ENCODE measurements at regions not wholly inside any gene's neighbourhood (a gene's known extent, or its start where the extent isn't known, plus 50 kb on each side); places are given as distances from the start of the nearest gene placed in this dataset.

DNA sequence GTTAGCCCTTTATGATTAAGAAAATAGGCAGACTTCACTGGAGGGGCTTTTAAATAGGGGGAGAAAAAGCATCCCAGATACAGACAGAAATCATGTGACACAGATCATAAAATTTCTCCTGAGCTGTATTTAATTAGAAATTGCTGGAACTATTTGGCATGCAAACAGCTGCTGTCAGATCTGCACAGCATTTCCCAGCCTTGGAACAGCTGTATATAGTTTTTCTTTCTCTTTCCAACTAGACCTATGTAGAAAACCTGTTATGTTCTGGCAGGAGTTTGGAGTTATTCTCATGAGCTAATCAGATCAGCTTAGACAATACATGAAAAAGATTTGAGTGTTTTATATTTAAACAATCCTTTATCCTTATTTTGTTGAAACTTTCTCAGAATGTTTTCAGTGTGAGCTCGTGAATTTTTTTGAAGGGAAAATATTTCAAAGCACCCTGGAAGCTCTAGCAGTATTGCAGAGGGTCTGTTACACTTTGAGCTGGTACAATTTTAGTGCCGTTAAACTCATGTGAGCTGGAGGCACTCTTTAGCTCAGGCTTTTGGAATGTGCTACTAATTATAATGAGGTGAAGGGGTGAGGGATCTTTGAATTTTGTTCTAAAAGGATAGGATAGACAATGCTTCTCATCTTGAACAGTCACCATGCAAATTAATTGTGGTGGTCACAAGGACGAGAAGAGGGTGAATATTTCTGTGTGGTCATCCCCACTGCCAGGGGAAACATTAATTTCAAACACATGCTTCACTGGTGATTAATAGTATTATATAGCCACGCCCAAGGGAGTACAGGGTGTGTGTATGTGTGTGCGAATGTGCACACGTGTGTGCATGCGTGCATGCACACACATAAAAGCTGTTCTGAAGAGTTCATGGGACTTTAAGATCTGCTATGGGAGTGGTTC is 239.4 kb upstream of the FBXL7 start:
- TF ChIP-seq, protein P1, sequence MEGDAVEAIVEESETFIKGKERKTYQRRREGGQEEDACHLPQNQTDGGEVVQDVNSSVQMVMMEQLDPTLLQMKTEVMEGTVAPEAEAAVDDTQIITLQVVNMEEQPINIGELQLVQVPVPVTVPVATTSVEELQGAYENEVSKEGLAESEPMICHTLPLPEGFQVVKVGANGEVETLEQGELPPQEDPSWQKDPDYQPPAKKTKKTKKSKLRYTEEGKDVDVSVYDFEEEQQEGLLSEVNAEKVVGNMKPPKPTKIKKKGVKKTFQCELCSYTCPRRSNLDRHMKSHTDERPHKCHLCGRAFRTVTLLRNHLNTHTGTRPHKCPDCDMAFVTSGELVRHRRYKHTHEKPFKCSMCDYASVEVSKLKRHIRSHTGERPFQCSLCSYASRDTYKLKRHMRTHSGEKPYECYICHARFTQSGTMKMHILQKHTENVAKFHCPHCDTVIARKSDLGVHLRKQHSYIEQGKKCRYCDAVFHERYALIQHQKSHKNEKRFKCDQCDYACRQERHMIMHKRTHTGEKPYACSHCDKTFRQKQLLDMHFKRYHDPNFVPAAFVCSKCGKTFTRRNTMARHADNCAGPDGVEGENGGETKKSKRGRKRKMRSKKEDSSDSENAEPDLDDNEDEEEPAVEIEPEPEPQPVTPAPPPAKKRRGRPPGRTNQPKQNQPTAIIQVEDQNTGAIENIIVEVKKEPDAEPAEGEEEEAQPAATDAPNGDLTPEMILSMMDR (IDR thresholded peaks at IDR 0.05; ENCODE audit: low read depth, low read length, poor library complexity, severe bottlenecking), result no peak
- TF ChIP-seq EZH2phosphoT487 (IDR thresholded peaks at IDR 0.05; ENCODE audit: borderline replicate concordance, low read length), result no peak

All from DOHH2 (cell line).